Tibial artery (tissue), 4 donors: ENCODE measurements at regions not wholly inside any gene's neighbourhood (a gene's known extent, or its start where the extent isn't known, plus 50 kb on each side); places are given as distances from the start of the nearest gene placed in this dataset.

Experiments used
- DNase-seq, 2 donors: peaks; one replicate each; pipeline ENCODE4 v3.0.0-alpha.2; 2019
- H3K27ac ChIP-seq, 2 donors: fragments of 200-600 bp; sonication (generic) in 1 of 2; 1 replicate in 1 of 2; 2 replicates in 1 of 2; pipeline ENCODE4 v1.5.1; 2018 to 2019; ENCODE audit warnings: mild to moderate bottlenecking in 1 of 2
- H3K27me3 ChIP-seq, 2 donors: fragments of 200-600 bp; sonication (generic) in 1 of 2; one replicate each; pipeline versions ENCODE4 v1.5.1 to v1.6.0; 2016 to 2019
- H3K36me3 ChIP-seq, 3 donors: fragments of 200-600 bp; sonication (generic) in 2 of 3; one replicate each; pipeline ENCODE4 v1.5.1; 2016 to 2019; ENCODE audit warnings: mild to moderate bottlenecking in 2 of 3
- H3K4me1 ChIP-seq, 4 donors: fragments of 200-600 bp; sonication (generic) in 2 of 4; 1 replicate in 3 of 4; 2 replicates in 1 of 4; pipeline ENCODE4 v1.5.1; 2016 to 2019
- H3K4me3 ChIP-seq, 2 donors: fragments of 200-600 bp; sonication (generic) in 1 of 2; 1 replicate in 1 of 2; 2 replicates in 1 of 2; pipeline ENCODE4 v1.5.1; 2018 to 2019; ENCODE audit warnings: mild to moderate bottlenecking in 2 of 2
- H3K9me3 ChIP-seq, 3 donors: fragments of 200-600 bp; sonication (generic) in 1 of 3; one replicate each; pipeline ENCODE4 v1.5.1; 2016 to 2019
- CTCF ChIP-seq, 2 experiments: fragments of 200-600 bp in 1 of 2; fragments of 450-650 bp in 1 of 2; IDR thresholded peaks; one replicate each; pipeline ENCODE4 v1.5.1; 2017 to 2019; ENCODE audit warnings: antibody characterized with exemption in 2 of 2, mild to moderate bottlenecking in 1 of 2, moderate library complexity in 1 of 2
- intact Hi-C: fragments of 100-400 bp; cut with DNase I; formaldehyde crosslinking; loops from one replicate; pipeline ENCODE4 v1.15.0; 2023; ENCODE audit warnings: low total_unique reads

GRCh38 chr14:81837304-81837703 lies 303.7 kb upstream of the SEL1L start:
- no peak overlapping the region for H3K27ac ChIP-seq
- H3K27me3 ChIP-seq: no peaks in the 10 kb centered on the region
- peaks cover 0 to 17% (median 15%) of the 10 kb centered on the region in 3 donors for H3K9me3 ChIP-seq
- no peaks in the 10 kb centered on the region for H3K36me3 ChIP-seq
- no peak for DNase-seq
- intact Hi-C loops: no loop called here
- TF ChIP-seq CTCF (IDR thresholded peaks at IDR 0.05): no peak
- H3K4me1 ChIP-seq: no peaks in the 10 kb centered on the region
- H3K4me3 ChIP-seq: no peak overlapping the region

GRCh38 chr14:81839056-81839455 lies 305.4 kb upstream of the SEL1L start:
- Histone ChIP-seq H3K27ac (no peak overlapping the region), H3K4me3 (no peak overlapping the region), H3K27me3 (no peaks in the 10 kb centered on the region), H3K9me3 (peaks cover 0 to 17% (median 15%) of the 10 kb centered on the region in 3 donors), H3K36me3 (no peaks in the 10 kb centered on the region), H3K4me1 (no peaks in the 10 kb centered on the region)
- no peak for TF ChIP-seq CTCF (IDR thresholded peaks at IDR 0.05)
- no peak for DNase-seq
- intact Hi-C loops: no loop called here

GRCh38 chr14:81841346-81841745 lies 307.7 kb upstream of the SEL1L start:
- TF ChIP-seq CTCF (IDR thresholded peaks at IDR 0.05): no peak
- Histone ChIP-seq H3K9me3 (peaks cover 0 to 7% (median 5%) of the 10 kb centered on the region in 3 donors), H3K27ac (no peak overlapping the region), H3K27me3 (no peaks in the 10 kb centered on the region), H3K4me1 (no peaks in the 10 kb centered on the region), H3K4me3 (no peak overlapping the region), H3K36me3 (no peaks in the 10 kb centered on the region)
- intact Hi-C loops: no loop called here
- no peak for DNase-seq

- Histone ChIP-seq H3K4me1 (no peaks in the 10 kb centered on the region), H3K36me3 (no peaks in the 10 kb centered on the region), H3K27me3 (no peaks in the 10 kb centered on the region), H3K9me3 (peaks cover 3 to 15% (median 11%) of the 10 kb centered on the region in 3 donors), H3K27ac (no peak overlapping the region), H3K4me3 (no peak overlapping the region)
- no peak for DNase-seq
- TF ChIP-seq CTCF (IDR thresholded peaks at IDR 0.05): no peak
- intact Hi-C loops: no loop called here
Measured at GRCh38 chr14:81849714-81850113, 316.1 kb upstream of the SEL1L start.

GRCh38 chr14:81855007-81855406 lies 321.4 kb upstream of the SEL1L start:
- Histone ChIP-seq H3K9me3 (peaks cover 0 to 19% (median 11%) of the 10 kb centered on the region in 3 donors), H3K27me3 (no peaks in the 10 kb centered on the region), H3K4me3 (no peak overlapping the region), H3K4me1 (no peaks in the 10 kb centered on the region), H3K27ac (no peak overlapping the region), H3K36me3 (no peaks in the 10 kb centered on the region)
- DNase-seq: no peak
- intact Hi-C loops: no loop called here
- no peak for TF ChIP-seq CTCF (IDR thresholded peaks at IDR 0.05)

GRCh38 chr14:81859046-81859445 lies 325.4 kb upstream of the SEL1L start:
- no peak overlapping the region for H3K4me3 ChIP-seq
- no peak for TF ChIP-seq CTCF (IDR thresholded peaks at IDR 0.05)
- no peak for DNase-seq
- H3K27ac ChIP-seq: no peak overlapping the region
- H3K4me1 ChIP-seq: no peaks in the 10 kb centered on the region
- H3K27me3 ChIP-seq: no peaks in the 10 kb centered on the region
- intact Hi-C loops: no loop called here
- peaks cover 0 to 19% (median 11%) of the 10 kb centered on the region in 3 donors for H3K9me3 ChIP-seq
- H3K36me3 ChIP-seq: no peaks in the 10 kb centered on the region
